Esophagus mucosa (tissue), 1 donor: ENCODE measurements at regions not wholly inside any gene's neighbourhood (a gene's known extent, or its start where the extent isn't known, plus 50 kb on each side); places are given as distances from the start of the nearest gene placed in this dataset.
A peak's percentile ranks its signal among the peaks of the same experiment; 100 is the strongest.

ENCODE experiments used
- ATAC-seq: fragments of 200-7000 bp; cut with Tn5 transposase; one replicate; pipeline ENCODE4 v1.9.1; 2020
- donor health status: DM: yes; HTN: yes; CAD: no.

DNA sequence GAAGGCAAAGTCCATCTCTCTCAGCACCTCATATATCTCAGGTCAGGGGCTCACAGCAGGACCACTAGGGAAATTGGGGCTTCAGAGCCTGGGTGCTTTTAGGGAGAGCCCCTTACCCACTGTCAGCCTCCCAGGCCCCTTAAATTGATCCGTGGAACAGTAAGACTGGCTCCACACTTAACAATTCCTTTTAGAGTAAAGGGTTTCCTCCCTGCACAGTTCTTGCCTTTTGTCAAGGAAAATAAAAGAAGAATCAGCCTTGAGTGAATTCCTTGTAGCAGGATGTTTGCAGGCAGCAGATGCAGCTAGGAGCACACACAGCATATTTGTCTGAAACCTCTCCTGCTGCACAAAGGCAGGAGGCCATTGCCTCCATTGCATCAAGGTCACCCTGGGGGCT, 184.9 kb downstream of the SEC16B start:
- no peak for ATAC-seq

DNA sequence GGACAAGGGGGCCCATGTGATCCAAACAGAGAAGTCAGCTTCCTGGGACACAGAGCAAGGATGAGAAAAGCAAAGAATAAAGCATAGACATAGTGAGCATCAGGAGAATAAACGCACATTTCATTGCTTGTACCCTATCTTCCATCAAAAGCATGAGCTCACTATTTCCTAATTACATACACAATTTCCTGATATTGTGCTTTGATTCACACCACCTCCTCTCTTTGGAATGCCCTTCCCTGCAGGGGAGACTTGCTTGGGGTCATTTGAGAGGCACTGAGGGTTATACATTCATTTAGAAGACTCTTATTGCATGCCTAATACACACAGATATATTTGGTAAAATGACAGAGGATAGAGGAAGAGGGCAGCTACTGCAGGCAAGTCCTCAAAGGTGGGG, 185.4 kb downstream of the SEC16B start:
- ATAC-seq: no peak

DNA sequence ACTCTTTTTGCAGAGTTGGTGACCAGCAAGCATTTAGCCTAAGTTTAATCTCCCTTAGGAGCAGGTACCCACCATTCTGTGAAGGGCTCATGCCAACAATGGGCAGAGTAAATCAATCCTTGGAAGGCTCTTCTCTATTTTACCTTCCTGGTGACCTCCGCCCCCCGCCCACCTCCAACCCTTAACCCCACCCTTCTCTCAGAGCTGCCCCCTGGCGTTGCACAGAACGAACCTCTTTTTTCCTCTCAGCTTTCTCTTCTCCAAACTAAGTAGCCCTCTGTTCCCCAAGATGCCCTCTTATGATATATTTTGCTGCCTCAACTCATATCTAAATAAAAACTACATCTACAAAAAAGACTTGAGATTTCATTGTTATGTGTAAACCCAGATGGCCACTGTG, 186.8 kb downstream of the SEC16B start:
- no peak for ATAC-seq

DNA sequence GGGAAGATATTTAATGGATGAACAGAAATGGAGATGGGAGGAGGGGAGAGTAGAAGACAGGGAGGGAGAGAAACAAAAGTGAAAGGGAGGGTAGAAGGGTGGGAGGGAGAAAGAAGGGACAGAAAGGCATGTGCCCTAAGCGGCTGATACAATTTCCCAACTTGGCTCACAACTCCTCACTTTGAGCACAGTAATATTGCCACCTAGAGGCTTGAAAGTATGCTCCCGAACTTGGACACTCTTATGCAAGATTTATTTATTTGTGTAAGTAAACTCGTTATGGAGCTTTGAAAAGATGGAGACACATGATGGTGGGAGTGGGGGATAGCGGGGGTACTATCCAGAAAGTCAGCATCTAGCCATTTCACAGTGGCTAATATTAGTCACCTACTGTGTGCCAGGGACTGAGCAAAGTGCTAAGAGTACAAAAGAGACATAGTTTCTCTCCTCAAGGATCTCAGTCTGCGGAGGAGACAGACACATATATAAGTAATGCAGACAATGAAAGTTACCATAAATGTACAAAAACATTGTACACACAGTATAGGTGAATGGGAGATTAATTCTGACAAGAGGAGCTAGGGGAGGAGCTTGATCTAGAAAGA, 189.7 kb downstream of the SEC16B start:
- peak; percentile 56 for ATAC-seq

DNA sequence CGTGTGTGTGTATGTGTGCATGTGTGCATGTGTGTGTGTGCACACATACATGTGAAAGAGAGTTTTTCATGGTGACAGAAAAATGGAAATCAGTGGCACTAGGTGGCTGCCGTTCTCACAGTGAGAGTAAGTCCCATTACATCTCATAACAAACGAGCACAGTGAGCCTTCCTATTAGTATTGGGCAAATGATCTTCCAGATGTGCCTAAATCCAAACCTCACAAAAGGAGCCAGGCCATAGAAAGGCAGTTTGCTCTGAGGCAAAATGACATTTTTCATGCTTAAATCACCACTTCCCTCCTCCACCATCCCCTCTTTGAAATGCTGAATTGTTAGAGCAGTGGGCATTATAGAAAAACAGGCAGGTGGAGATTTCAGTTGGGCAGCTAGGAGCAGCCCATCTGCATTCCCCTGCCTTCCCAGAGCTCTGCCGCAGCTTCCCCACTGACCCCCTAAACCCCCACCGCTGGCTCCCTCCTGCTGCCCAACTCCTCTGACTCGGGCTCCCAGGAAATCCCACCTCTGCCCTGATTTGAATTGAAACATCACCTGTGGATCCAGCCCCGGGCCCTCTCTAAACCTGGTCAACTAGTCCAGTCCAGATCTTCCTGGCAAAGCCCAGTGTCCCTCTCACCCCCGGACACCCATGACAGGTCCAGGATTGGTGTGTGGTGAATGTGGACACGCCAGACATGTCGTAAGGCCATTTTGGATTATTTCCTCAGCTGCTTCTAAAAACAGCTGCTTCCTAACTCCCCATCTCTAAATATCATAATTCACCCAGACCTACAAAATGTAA, 190.5 kb downstream of the SEC16B start:
- ATAC-seq: no peak

DNA sequence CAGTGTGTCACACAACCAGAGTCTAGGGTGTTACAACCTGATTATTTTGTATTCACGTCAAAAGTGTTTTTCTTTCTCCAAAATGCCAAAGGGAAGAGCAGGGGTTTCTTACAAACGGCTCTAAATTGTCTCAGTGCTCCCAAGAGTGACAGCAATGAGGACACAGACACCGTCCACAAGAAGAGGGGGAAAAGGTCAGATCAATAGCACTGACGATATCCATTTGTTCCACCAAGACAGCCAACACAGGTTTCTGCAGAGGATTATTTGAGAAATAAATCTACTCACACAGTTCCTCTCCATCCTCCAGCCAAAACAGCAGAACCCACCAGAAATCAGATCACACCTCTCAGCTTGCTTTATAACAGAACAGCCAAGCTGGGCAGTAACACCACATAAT, 193.9 kb downstream of the SEC16B start:
- ATAC-seq: no peak

DNA sequence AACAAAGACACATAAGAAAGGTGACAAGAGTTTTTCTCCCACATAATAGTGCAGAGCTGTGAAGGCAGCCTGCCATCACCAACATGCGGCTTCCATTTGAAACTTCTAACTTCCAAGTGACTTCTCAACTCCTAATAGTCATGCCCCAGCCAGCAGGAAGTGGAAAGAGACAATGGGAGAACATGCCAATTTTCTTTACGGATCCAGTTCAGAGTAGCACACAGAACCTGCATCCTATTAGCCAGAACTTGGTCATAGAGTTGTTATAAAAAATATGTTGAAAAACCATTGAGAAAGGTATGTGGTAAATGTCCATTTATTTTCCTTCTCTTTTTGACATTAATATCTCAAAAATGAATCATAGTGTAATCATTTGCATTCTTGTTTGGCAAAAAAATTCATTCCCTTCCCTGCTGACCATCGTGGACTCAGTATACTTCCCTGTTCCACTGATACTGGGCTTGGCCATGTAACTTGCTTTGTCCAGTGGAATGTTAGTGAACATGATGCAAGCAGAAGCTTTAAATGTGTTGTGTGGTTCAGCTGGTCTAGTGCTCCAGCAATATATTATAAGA, 197.4 kb downstream of the SEC16B start:
- ATAC-seq: no peak

DNA sequence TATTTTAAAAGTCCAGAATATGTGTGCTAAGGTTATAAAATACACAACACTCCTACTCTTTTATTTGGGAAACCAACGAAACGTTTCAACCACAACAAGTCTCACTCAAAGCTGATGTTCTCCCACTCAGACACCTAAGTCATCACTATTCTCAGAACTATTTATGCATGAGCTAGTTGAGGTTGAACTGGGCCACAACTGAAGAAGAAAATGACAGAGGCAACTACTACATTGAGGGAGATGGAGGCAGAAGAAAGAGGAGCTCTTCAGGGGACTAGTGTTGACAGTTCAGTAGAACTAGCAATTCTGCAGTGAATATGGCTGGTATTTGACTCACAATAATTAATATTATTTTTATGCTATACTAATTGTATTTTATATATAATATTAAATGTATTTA, 198.2 kb downstream of the SEC16B start:
- no peak for ATAC-seq

DNA sequence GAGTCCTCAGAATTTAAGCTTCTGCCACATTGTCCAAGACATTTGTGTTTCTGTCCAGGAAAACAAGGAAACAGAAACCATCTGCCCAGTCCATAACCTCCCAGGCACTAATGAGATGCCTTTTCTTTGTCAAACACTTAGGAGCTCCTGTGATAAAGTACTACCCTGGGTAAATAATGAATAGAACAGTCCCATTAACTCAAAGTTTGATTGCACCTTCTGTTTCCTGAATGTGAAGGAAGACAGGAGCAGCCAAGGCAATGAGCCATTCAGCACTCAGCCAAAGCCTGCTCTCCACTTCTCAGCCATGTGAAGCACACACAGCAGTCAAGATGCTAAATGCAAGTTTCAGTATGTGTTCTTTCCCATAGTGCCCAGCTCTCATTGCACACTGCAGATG, 199.8 kb downstream of the SEC16B start:
- no peak for ATAC-seq

DNA sequence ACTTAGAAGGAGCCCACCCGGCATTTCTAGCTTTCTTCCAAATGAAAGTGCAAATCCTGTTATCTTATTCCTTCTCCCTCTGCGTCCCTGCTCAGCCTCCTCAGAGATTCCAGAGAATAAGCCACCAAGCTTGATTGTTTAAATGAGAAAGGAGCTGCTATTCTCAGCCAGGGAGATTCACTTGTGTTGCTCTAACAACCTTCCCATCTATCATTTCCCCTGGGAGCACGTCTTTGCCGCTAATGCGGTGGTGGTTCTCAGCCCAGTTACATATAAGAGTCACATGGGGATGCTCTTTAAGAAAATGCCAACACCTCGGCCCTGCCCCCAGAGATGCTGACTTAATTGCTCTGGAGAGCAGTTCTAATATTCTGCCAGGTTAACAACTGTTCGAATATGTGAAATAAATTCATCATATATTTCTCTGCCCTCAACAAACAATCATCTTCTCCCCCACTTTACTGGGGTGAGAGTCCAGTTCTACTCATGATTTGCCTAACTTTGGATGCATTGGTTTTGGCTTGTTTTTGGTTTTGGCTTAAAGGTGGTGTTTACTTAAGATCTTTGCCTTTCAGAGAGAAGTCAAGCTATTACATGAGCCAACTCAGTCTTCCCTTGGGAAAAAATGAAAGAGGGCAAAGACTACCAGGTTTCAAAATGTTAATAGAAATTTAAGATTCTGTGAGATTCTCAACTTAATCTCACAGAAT, 213.9 kb downstream of the SEC16B start:
- no peak for ATAC-seq

DNA sequence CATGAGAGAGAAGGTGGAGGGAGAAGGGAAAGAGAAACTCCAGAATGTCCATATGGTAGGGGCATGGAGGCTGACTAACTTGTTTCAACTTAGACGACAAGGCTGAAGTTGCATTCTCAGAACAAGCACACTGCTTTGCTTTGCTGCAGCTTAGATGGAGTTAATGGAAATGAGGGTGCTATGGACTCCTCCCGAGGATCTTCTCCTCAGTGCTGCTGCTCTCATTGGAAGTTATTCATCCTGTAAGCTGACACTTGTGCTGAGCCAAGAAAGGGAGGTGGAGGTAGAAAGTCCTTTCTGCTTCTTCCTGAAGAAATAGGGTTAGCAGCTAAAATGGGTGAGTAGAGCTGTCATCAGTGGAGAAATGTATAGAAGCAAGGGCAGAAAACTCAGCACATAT, 215.3 kb downstream of the SEC16B start:
- ATAC-seq: no peak

DNA sequence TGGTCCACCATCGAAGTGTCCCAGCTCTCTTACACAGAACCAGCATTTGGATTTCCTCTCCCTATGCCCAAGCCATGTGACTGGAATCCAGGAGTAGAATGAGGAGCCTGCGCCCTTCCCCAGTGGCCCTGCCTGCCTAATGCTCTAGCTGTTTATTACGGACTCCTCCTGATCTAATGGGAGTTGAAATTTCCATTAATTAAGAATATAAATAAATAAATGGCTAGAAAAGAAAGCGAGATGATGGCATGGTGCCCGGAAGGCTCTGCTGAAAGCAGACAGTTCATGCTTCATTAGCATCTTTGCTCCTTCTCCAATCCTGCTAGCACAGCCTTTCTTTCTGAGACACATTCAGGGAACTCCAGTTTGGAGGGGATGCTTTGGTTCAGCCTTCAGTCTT, 216.2 kb downstream of the SEC16B start:
- ATAC-seq: no peak

DNA sequence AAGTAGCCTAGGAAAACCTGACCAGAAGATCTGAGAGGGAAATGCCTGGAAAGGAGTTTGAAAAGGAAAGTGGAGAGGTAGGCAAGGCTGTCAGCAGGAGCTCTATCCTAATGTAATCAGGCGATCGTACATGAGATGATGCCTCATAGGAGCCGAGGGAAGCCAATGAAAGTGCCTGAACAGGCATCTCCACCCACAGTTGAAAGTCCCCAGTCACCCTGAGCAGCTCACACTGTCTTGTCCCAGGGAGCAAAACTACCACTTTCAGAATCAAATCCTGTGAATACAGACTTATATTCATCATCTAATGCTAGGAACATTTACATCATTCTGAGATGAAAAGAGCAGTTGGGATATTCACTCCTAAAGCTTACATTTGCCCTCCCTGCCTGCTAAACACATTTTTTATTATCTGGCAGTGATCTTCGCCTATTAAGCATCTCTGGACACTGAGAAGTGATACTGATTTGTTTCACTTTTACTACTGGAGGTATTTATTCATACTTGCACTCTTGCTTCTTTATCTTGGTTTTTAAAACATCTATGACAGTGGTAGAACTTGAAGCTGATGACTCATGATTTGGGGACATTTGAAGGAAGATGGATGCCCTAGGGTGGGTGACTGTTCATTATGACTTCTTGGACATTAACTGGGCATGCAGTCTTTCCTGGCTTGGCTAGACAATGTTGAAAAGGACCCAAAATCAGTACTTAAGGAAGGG, 221.6 kb downstream of the SEC16B start:
- no peak for ATAC-seq

DNA sequence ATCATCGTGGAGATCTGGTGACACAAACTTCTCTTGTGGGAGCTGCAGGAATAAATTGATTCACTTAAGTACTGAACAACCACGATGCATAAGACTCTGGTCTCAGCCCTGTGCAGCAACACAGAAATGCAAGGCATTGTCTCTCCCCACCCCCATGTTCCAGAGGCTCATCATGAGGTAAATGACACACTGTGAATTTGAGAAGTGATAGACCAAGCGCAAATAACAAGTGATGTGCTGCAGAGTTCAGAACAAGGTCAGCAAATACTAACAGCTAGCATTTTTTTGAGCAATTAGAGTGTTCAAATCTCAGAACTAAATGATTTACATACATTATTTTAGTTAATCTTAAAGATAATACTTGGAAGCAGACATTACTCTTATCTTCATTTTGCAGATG, 223.7 kb downstream of the SEC16B start:
- ATAC-seq: no peak

DNA sequence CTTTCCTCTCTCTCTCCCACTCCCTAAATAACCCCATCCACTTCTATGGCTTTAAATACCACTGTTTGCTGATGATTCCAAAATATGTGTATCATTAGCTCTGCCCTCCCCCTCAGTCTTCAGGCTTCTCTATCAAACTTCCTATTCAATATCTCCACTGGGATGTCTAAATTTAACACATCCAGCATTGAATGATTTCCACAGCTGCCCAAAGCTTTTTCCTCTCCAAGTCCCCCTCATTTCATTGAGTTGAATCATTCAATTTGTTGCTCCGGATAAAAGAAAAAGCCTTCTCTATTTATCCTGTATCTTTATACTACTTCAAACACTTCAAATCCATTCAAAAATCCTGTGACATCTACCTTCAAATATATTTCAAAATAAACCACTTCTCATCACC, 225.0 kb downstream of the SEC16B start:
- ATAC-seq: no peak

DNA sequence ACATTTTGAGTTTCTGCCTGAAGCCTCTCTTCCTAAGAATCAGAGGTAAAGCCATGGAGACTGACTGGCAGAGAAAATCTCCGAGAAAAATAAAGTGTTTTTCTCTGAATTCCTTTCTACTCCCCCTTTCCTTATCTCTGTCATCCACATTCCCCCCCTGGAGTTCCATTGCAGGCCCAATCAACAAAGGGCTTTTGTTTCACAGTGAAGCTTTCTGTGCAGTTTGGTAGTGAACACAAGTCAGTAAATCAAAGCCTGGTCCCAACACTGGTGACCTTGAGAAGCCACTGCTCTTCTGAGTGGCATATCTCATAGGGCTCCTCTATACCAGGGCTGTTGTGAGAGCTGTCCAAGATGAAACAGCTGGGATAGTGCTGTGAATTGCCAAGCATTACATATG, 228.4 kb downstream of the SEC16B start:
- no peak for ATAC-seq

DNA sequence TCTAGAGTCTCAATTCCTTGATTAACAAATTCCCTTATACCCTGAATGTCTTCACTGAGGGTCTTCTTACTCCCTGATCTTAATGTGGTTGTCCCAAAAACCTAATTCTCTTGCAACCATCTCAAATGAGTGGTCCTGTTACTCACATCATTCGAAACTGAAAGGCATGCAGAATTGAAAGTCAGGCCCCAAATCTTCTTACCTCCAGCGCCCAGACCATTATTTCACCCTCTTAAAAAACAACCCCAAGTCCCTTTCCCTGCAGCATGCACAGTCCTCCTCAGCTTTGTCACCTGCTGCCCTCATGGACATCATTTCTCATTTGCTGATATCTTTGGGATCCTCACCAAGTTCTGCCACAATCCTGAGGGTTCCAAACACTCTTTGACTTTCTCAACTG, 230.1 kb downstream of the SEC16B start:
- ATAC-seq: no peak

DNA sequence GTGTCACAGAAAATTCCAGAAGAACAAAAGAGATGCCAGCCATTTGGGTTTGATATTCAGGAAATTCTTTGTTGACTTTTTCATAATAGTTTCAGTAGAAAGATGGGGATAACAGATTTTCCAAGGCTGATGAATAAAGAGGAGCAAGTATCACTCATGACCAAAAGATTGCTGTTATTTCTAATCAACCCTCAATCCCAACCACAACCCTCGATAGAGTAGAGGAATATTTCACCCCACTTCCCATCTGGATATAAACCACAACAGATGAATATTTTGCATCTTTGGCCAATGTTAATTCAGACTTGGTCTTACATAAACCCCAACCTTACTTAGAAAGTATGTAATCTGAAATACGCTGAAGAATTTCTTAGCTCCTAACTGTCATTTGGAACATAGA, 232.4 kb downstream of the SEC16B start:
- ATAC-seq: no peak

DNA sequence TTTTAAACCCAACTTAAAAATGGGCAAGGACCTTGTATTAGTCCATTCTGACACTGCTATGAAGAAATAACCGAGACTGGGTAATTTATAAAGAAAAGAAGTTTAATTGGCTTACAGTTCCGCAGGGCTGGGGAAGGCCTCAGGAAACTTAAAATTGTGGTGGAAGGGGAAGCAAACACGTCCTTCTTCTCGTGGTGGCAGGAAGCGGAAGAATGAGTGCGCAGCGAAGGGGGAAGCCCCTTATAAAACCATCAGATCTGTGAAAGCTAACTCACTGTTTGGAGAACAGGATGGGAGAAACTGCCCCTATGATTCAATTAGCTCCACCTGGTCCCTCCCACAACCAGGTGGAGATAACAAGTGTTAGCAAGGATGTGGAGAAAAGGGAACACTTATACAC, 237.7 kb downstream of the SEC16B start:
- ATAC-seq: no peak

DNA sequence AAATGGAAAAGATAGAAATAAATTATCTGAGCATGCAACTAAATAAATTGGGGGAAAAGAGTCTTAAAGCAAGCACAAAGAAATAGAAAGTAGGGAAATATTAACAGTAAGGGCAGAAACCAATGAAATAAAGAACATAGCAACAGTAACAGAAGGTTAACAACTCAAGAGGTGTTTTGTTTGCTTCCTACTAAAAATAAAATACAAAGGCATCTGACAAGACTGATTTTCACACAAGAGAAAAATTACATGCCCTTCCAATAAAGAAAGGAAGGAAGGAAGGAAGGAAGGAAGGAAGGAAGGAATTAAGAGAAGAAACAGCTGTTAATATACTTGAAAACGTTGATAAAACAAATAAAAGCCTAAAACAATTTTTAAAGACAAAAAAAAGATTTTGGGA, 240.2 kb downstream of the SEC16B start:
- ATAC-seq: no peak

DNA sequence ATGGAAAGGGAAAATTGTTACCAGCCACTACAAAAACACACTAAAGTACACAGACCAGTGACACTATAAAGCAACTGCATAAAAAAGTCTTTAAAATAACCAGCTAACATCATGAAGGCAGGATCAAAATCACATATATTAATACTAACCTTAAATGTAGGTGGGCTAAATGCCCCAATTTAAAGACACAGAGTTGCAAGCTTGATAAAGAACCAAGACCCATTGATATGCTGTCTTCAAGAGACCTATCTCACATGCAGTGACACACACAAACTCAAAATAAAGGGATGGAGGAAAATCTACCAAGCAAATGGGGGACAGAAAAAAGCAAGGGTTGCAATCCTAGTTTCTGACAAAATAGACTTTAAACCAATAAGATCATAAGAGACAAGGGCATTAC, 246.3 kb downstream of the SEC16B start:
- no peak for ATAC-seq

DNA sequence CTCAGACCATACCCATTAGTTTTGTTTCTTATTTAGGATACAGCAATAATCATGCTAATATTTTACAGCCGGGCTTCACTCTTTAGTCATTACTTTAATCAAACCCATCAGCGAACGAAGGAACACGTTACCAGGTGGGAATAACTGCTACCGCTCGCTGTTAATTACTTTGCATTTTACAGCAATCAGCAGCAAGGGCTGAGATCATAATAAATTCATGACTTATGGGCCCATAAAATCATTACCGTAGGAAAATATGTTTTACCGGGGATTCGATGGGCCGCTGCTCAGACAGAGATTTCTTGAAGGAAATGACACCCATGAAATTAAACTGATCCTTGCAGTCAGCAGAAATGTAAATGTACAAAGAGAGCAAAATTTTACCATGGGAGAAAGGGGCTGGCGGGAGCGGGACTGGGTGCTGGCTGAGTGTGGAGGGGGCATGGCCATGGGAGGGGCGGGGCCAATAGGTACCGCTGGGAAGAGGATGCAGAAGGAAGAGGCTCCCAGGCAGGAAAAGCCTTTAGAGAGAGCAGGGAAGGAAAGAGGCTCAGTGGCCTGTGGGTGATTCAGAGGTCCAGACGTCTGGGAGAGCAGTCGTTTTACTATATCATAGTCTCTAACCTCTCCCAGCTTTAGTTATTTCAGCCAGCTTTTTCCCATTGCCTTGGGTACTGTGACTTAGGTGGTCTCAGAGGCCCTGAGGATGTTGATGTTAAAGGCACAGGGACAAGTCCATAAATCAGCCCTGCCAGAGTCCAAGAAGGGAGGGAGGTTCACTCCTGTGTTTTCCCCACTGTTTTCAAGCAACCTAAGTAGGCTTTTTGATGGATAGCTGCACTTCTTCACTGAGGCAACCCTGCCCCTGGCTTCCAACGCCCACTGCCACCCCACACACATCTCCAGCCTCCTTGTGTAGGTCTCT, 258.9 kb downstream of the SEC16B start:
- ATAC-seq: no peak
